DOHH2 (cell line): ENCODE measurements at regions not wholly inside any gene's neighbourhood (a gene's known extent, or its start where the extent isn't known, plus 50 kb on each side); places are given as distances from the start of the nearest gene placed in this dataset.

ENCODE experiments used
- H3F3A ChIP-seq: fragments of 200-600 bp; sonication (generic), shearing (Covaris generic); 2 replicates; pipeline ENCODE4 v1.6.0; 2016; ENCODE audit warnings: antibody characterized with exemption, mild to moderate bottlenecking; ENCODE audit not compliant: control insufficient read depth, insufficient read depth
- H3K27ac ChIP-seq: fragments of 200-600 bp; sonication (generic); 2 replicates; pipeline ENCODE4 v1.5.1; 2014; ENCODE audit warnings: low read depth, mild to moderate bottlenecking, low read length, moderate library complexity
- H3K27me3 ChIP-seq: fragments of 200-600 bp; sonication (generic); 2 replicates; pipeline ENCODE4 v1.6.1; 2014; ENCODE audit warnings: mild to moderate bottlenecking, low read length, mixed read lengths; ENCODE audit not compliant: control insufficient read depth
- H3K36me3 ChIP-seq: fragments of 200-600 bp; sonication (generic); 2 replicates; pipeline ENCODE4 v1.6.1; 2014; ENCODE audit warnings: mild to moderate bottlenecking, low read length, moderate library complexity, mixed read lengths; ENCODE audit not compliant: control insufficient read depth
- H3K4me1 ChIP-seq: fragments of 200-600 bp; sonication (generic); 2 replicates; pipeline ENCODE4 v1.6.1; 2014; ENCODE audit warnings: mild to moderate bottlenecking, low read length, mixed read lengths; ENCODE audit not compliant: control insufficient read depth
- H3K4me2 ChIP-seq: fragments of 200-600 bp; sonication (generic); 2 replicates; pipeline ENCODE4 v1.6.0; 2014; ENCODE audit warnings: mild to moderate bottlenecking, low read length, moderate library complexity
- H3K4me3 ChIP-seq: fragments of 200-600 bp; sonication (generic); 2 replicates; pipeline ENCODE4 v1.5.1; 2014; ENCODE audit warnings: mild to moderate bottlenecking, low read length, mixed read lengths
- H3K79me2 ChIP-seq: fragments of 200-600 bp; sonication (generic); 2 replicates; pipeline ENCODE4 v1.6.1; 2014; ENCODE audit warnings: mild to moderate bottlenecking, low read length, mixed read lengths; ENCODE audit not compliant: control insufficient read depth
- H3K9me2 ChIP-seq: fragments of 200-600 bp; sonication (generic); replicated peaks from 2 replicates; pipeline ENCODE4 v1.6.1; 2014; ENCODE audit warnings: mild to moderate bottlenecking, low read length, mixed read lengths; ENCODE audit not compliant: control insufficient read depth
- H3K9me3 ChIP-seq: fragments of 200-600 bp; sonication (generic); 2 replicates; pipeline ENCODE4 v1.6.1; 2014; ENCODE audit warnings: antibody characterized with exemption, low read length, mixed read lengths; ENCODE audit not compliant: control insufficient read depth, insufficient read depth
- H4K20me1 ChIP-seq: fragments of 200-600 bp; sonication (generic); 2 replicates; pipeline ENCODE4 v1.6.0; 2014; ENCODE audit warnings: low read depth, mild to moderate bottlenecking, antibody characterized with exemption, low read length, moderate library complexity; ENCODE audit not compliant: control insufficient read depth, insufficient read depth
- CTCF ChIP-seq: fragments of 200-600 bp; sonication (generic); IDR thresholded peaks from one replicate; pipeline ENCODE4 v1.5.1; 2014; ENCODE audit warnings: antibody characterized with exemption, mild to moderate bottlenecking, low read depth, low read length; ENCODE audit not compliant: poor library complexity, severe bottlenecking
- EZH2phosphoT487 ChIP-seq: fragments of 200-600 bp; sonication (generic); IDR thresholded peaks from 2 replicates; pipeline ENCODE4 v1.6.1; 2017; ENCODE audit warnings: borderline replicate concordance, mild to moderate bottlenecking, antibody characterized with exemption, low read length, moderate library complexity, mixed read lengths

GRCh38 chr3:150149651-150150051 lies 179.0 kb upstream of the PFN2 start:
- Histone ChIP-seq H3K4me3 (no peak overlapping the region), H3K27ac (no peak overlapping the region)
- no peak for TF ChIP-seq CTCF
- TF ChIP-seq EZH2phosphoT487, result no peak

GRCh38 chr3:150148227-150148626 lies 177.5 kb upstream of the PFN2 start:
- Histone ChIP-seq H3K27me3 (no peaks in the 10 kb centered on the region; the same call in 1 of the 2 replicates), H3K27ac (no peak overlapping the region), H3K79me2 (no peaks in the 10 kb centered on the region), H3K4me2 (no peak overlapping the region), H3K36me3 (no peaks in the 10 kb centered on the region), H3F3A (no peaks in the 10 kb centered on the region), H3K4me1 (no peaks in the 10 kb centered on the region), H3K9me3 (no peaks in the 10 kb centered on the region), H3K4me3 (no peak overlapping the region), H4K20me1 (no peaks in the 10 kb centered on the region), H3K9me2 (no peaks in the 10 kb centered on the region)
- no peak for TF ChIP-seq CTCF

More at GRCh38 chr3:150149651-150150051, 179.0 kb upstream of the PFN2 start:
- no peak overlapping the region for H3K4me2 ChIP-seq
- H3F3A ChIP-seq, result no peaks in the 10 kb centered on the region
- H3K27me3 ChIP-seq, result no peaks in the 10 kb centered on the region; the same call in 1 of the 2 replicates
- H3K36me3 ChIP-seq, result no peaks in the 10 kb centered on the region
- no peaks in the 10 kb centered on the region for H3K9me3 ChIP-seq
- H3K4me1 ChIP-seq, result no peaks in the 10 kb centered on the region
- no peaks in the 10 kb centered on the region for H4K20me1 ChIP-seq
- H3K9me2 ChIP-seq, result no peaks in the 10 kb centered on the region
- no peaks in the 10 kb centered on the region for H3K79me2 ChIP-seq

- no peaks in the 10 kb centered on the region for H3K79me2 ChIP-seq
- H3K36me3 ChIP-seq, result no peaks in the 10 kb centered on the region
- no peak overlapping the region for H3K27ac ChIP-seq
- no peaks in the 10 kb centered on the region for H3K9me3 ChIP-seq
- no peaks in the 10 kb centered on the region for H3F3A ChIP-seq
- no peak overlapping the region for H3K4me3 ChIP-seq
- TF ChIP-seq EZH2phosphoT487 (no peak), CTCF (no peak)
- no peaks in the 10 kb centered on the region for H3K27me3 ChIP-seq
- no peaks in the 10 kb centered on the region for H4K20me1 ChIP-seq
- no peaks in the 10 kb centered on the region for H3K4me1 ChIP-seq
- H3K4me2 ChIP-seq, result no peak overlapping the region
- no peaks in the 10 kb centered on the region for H3K9me2 ChIP-seq
Observed at GRCh38 chr3:150147776-150148175, 177.1 kb upstream of the PFN2 start.
